Heart left ventricle (tissue), 16 donors: ENCODE measurements at regions not wholly inside any gene's neighbourhood (a gene's known extent, or its start where the extent isn't known, plus 50 kb on each side); places are given as distances from the start of the nearest gene placed in this dataset.

Experiments
- ATAC-seq, 4 donors: fragments of 200-7000 bp; cut with Tn5 transposase; one replicate each; pipeline ENCODE4 v1.9.1; 2020 to 2022; ENCODE audit warnings: moderate library complexity in 4 of 4, mild to moderate bottlenecking in 3 of 4, moderate number of reproducible peaks in 1 of 4
- DNase-seq, 5 donors: peaks; one replicate each; pipeline ENCODE4 v3.0.0-alpha.2; 2020
- H3K27ac ChIP-seq, 12 donors: fragments of 200-600 bp; sonication (generic) in 4 of 12; one replicate each; pipeline versions ENCODE4 v1.5.0 to v1.8.0; 2016 to 2022; ENCODE audit warnings: mild to moderate bottlenecking in 2 of 12
- H3K27me3 ChIP-seq, 9 donors: fragments of 200-600 bp; sonication (generic) in 2 of 9; one replicate each; pipeline versions ENCODE4 v1.5.1 to v1.8.0; 2016 to 2022; ENCODE audit warnings: mild to moderate bottlenecking in 3 of 9
- H3K36me3 ChIP-seq, 9 donors: fragments of 200-600 bp; sonication (generic) in 2 of 9; one replicate each; pipeline versions ENCODE4 v1.5.0 to v1.8.0; 2018 to 2022; ENCODE audit warnings: mild to moderate bottlenecking in 2 of 9
- H3K4me1 ChIP-seq, 12 donors: fragments of 200-600 bp; sonication (generic) in 4 of 12; one replicate each; pipeline versions ENCODE4 v1.5.0 to v1.8.0; 2016 to 2022; ENCODE audit warnings: mild to moderate bottlenecking in 3 of 12
- H3K4me3 ChIP-seq, 12 donors: fragments of 200-600 bp; sonication (generic) in 4 of 12; one replicate each; pipeline versions ENCODE4 v1.5.0 to v1.8.0; 2017 to 2022; ENCODE audit warnings: mild to moderate bottlenecking in 9 of 12, moderate library complexity in 4 of 12
- H3K9me3 ChIP-seq, 12 donors: fragments of 200-600 bp; sonication (generic) in 4 of 12; one replicate each; pipeline versions ENCODE4 v1.5.0 to v1.8.0; 2016 to 2022; ENCODE audit warnings: mild to moderate bottlenecking in 1 of 12
- CTCF ChIP-seq, 12 donors: fragments of 200-600 bp; sonication (generic) in 4 of 12; IDR thresholded peaks; one replicate each; pipeline versions ENCODE4 v1.5.0 to v1.8.0; 2018 to 2022; ENCODE audit warnings: antibody characterized with exemption in 12 of 12, mild to moderate bottlenecking in 5 of 12
- POLR2A ChIP-seq, 2 donors: fragments of 450-650 bp; IDR thresholded peaks; one replicate each; pipeline ENCODE4 v1.6.1; 2017; ENCODE audit warnings: antibody characterized with exemption in 2 of 2, mild to moderate bottlenecking in 2 of 2, moderate library complexity in 2 of 2
- WGBS, 4 donors: extraction: QIAGEN DNeasy Blood & Tissue Kit in 2 of 4; methylation state at CpG; one replicate each; pipeline versions ENCODE4 v1.1.5 to v1.1.7; 2013 to 2018; 5-methylcytosine and 5-hydroxymethylcytosine counted together
- intact Hi-C, 10 donors: fragments of 100-400 bp; cut with DNase I; formaldehyde crosslinking; loops; one replicate each; pipeline versions ENCODE4 v1.11.1 to v1.14.2; 2022
- donor health status: ischemic (EF 13 %, LVEDD 7.1; RV severe dilation, severe dysfunction).
- donor health status: healthy with polysubstance abuse.
- donor health status: DM: no; HTN: yes; CAD: no.
- donor health status: DM: no; HTN: no; CAD: no.
- donor health status: ischemic (EF 25% LVEDD 6.9; RV normal size, moderate dysfunction).
- donor health status: ischemic (EF 25% LVEDD 5.7; RV mildly dilated, moderate dysfunction).
- donor health status: healthy.
- donor health status: DM: yes; HTN: yes; CAD: no.
- donor health status: ischemic (EF 35%, LVEDD 5.7; RV mildly dilated, moderate dysfunction).
- donor health status: nonischemic (EF 11% LVEDD 7.7; RV severe dilation, severe dysfunction).
- donor health status: DM: yes; HTN: yes; CAD: no.
- donor health status: PGD.
- donor health status: ischemic (EF 29% LVEDD 5.4; RV normal size, mild dysfunction).
- donor health status: nonischemic (EF 23%, LVEDD 6.1; RV moderate dilation, normal function).

GRCh38 chr20:6998909-6999308, 231.4 kb downstream of the BMP2 start:
- no peaks in the 10 kb centered on the region for H3K9me3 ChIP-seq
- ATAC-seq (no peak), DNase-seq (no peak)
- no peak overlapping the region for H3K4me3 ChIP-seq
- no peaks in the 10 kb centered on the region for H3K27me3 ChIP-seq
- H3K4me1 ChIP-seq = no peaks in the 10 kb centered on the region
- 90 to 92% (median 92%) methylated on average over 2 of the region's 2 CpGs for WGBS, 4 donors
- TF ChIP-seq CTCF (IDR thresholded peaks at IDR 0.05) (no peak), POLR2A (IDR thresholded peaks at IDR 0.05) (no peak)
- no peaks in the 10 kb centered on the region for H3K36me3 ChIP-seq
- intact Hi-C loops = no loop called here
- H3K27ac ChIP-seq = no peak overlapping the region

- no peaks in the 10 kb centered on the region for H3K36me3 ChIP-seq
- TF ChIP-seq POLR2A (IDR thresholded peaks at IDR 0.05) (no peak), CTCF (IDR thresholded peaks at IDR 0.05) (no peak)
- no peaks in the 10 kb centered on the region for H3K9me3 ChIP-seq
- ATAC-seq (no peak), DNase-seq (no peak)
- WGBS, 4 donors = 77 to 81% (median 78%) methylated on average over 6 of the region's 6 CpGs
- H3K4me1 ChIP-seq = no peaks in the 10 kb centered on the region
- intact Hi-C loops = no loop called here
- H3K27me3 ChIP-seq = no peaks in the 10 kb centered on the region
- H3K4me3 ChIP-seq = no peak overlapping the region
- H3K27ac ChIP-seq = no peak overlapping the region
These were observed 231.9 kb downstream of the BMP2 start for GRCh38 chr20:6999381-6999780.

- Histone ChIP-seq H3K4me1 (no peaks in the 10 kb centered on the region), H3K36me3 (no peaks in the 10 kb centered on the region), H3K9me3 (peaks cover 0 to 26% (median 8%) of the 10 kb centered on the region in 12 donors), H3K4me3 (no peak overlapping the region), H3K27ac (no peak overlapping the region), H3K27me3 (no peaks in the 10 kb centered on the region)
- DNase-seq (no peak), ATAC-seq (no peak)
- no peak for TF ChIP-seq POLR2A (IDR thresholded peaks at IDR 0.05)
- TF ChIP-seq CTCF (IDR thresholded peaks at IDR 0.05) = no peak
- 33 to 49% (median 43%) methylated on average over 1 of the region's 1 CpG for WGBS, 4 donors
- intact Hi-C loops = no loop called here
These were observed 236.1 kb downstream of the BMP2 start for GRCh38 chr20:7003598-7003997.

GRCh38 chr20:7004801-7005200, 237.3 kb downstream of the BMP2 start:
- 86 to 91% (median 89%) methylated on average over 3 of the region's 3 CpGs for WGBS, 4 donors
- no peaks in the 10 kb centered on the region for H3K36me3 ChIP-seq
- no peak overlapping the region for H3K27ac ChIP-seq

More at GRCh38 chr20:7004801-7005200, 237.3 kb downstream of the BMP2 start:
- TF ChIP-seq POLR2A (IDR thresholded peaks at IDR 0.05) = no peak
- TF ChIP-seq CTCF (IDR thresholded peaks at IDR 0.05) = no peak
- DNase-seq = no peak
- H3K4me1 ChIP-seq = no peaks in the 10 kb centered on the region
- intact Hi-C loops = no loop called here
- H3K9me3 ChIP-seq = peaks cover 0 to 37% (median 9%) of the 10 kb centered on the region in 12 donors
- no peak overlapping the region for H3K4me3 ChIP-seq
- no peaks in the 10 kb centered on the region for H3K27me3 ChIP-seq
- no peak for ATAC-seq
